Liver (tissue), 8 donors: ENCODE measurements at regions not wholly inside any gene's neighbourhood (a gene's known extent, or its start where the extent isn't known, plus 50 kb on each side); places are given as distances from the start of the nearest gene placed in this dataset.

Experiments
- DNase-seq: peaks from one replicate; pipeline ENCODE4 v3.0.0-alpha.2; 2017; ENCODE audit warnings: low spot score
- H3K27ac ChIP-seq, 2 donors: one replicate each; pipeline ENCODE4 v1.7.0; 2013; ENCODE audit warnings: inconsistent platforms in 2 of 2, low read length in 2 of 2, control low read depth in 1 of 2, low read depth in 1 of 2, mild to moderate bottlenecking in 1 of 2
- H3K27me3 ChIP-seq, 4 donors: one replicate each; pipeline versions ENCODE4 v1.6.1 to v1.7.0; 2013; ENCODE audit warnings: low read length in 3 of 4, inconsistent platforms in 1 of 4, mild to moderate bottlenecking in 1 of 4, moderate library complexity in 1 of 4; ENCODE audit not compliant: control insufficient read depth in 4 of 4, insufficient read depth in 4 of 4
- H3K36me3 ChIP-seq, 4 donors: one replicate each; pipeline versions ENCODE4 v1.6.1 to v1.7.0; 2013; ENCODE audit warnings: low read length in 3 of 4, mild to moderate bottlenecking in 3 of 4, low read depth in 1 of 4, moderate library complexity in 1 of 4; ENCODE audit not compliant: control insufficient read depth in 4 of 4, insufficient read depth in 3 of 4
- H3K4me1 ChIP-seq, 4 donors: one replicate each; pipeline versions ENCODE4 v1.6.1 to v1.7.0; 2013; ENCODE audit warnings: low read length in 3 of 4, mild to moderate bottlenecking in 3 of 4, moderate library complexity in 1 of 4; ENCODE audit not compliant: control insufficient read depth in 4 of 4, insufficient read depth in 4 of 4
- H3K4me3 ChIP-seq, 3 donors: one replicate each; pipeline versions ENCODE4 v1.6.1 to v1.7.0; 2013; ENCODE audit warnings: low read length in 3 of 3, control low read depth in 1 of 3, low read depth in 1 of 3, mild to moderate bottlenecking in 1 of 3
- H3K9ac ChIP-seq, 2 donors: one replicate each; pipeline ENCODE4 v1.7.0; 2013; ENCODE audit warnings: low read length in 2 of 2, mild to moderate bottlenecking in 2 of 2, moderate library complexity in 2 of 2, control low read depth in 1 of 2, low read depth in 1 of 2
- H3K9me3 ChIP-seq, 4 donors: one replicate each; pipeline versions ENCODE4 v1.6.1 to v1.7.0; 2013; ENCODE audit warnings: low read length in 3 of 4; ENCODE audit not compliant: control insufficient read depth in 4 of 4
- EGR1 ChIP-seq, 2 donors: IDR thresholded peaks; 2 replicates each; pipeline ENCODE4 v1.6.1; 2016 to 2018; ENCODE audit warnings: antibody characterized with exemption in 2 of 2, low read depth in 2 of 2
- FOXA1 ChIP-seq: IDR thresholded peaks from 2 replicates; pipeline ENCODE4 v1.6.1; 2016; ENCODE audit warnings: antibody characterized with exemption
- FOXA2 ChIP-seq: IDR thresholded peaks from 2 replicates; pipeline ENCODE4 v1.6.1; 2016; ENCODE audit warnings: antibody characterized with exemption
- GABPA ChIP-seq, 2 donors: IDR thresholded peaks in 1 of 2; conservative IDR thresholded peaks in 1 of 2; 2 replicates each; pipeline ENCODE4 v1.6.1; 2016; ENCODE audit warnings: antibody characterized with exemption in 2 of 2, mild to moderate bottlenecking in 1 of 2, moderate library complexity in 1 of 2
- HNF4A ChIP-seq, 2 donors: conservative IDR thresholded peaks; 2 replicates each; pipeline ENCODE4 v1.6.1; 2016; ENCODE audit warnings: antibody characterized with exemption in 2 of 2, mild to moderate bottlenecking in 2 of 2
- HNF4G ChIP-seq: IDR thresholded peaks from 2 replicates; pipeline ENCODE4 v1.6.1; 2016; ENCODE audit warnings: antibody characterized with exemption
- JUND ChIP-seq, 2 donors: IDR thresholded peaks; 2 replicates each; pipeline ENCODE4 v1.6.1; 2016; ENCODE audit warnings: antibody characterized with exemption in 2 of 2
- MAX ChIP-seq: IDR thresholded peaks from 2 replicates; pipeline ENCODE4 v1.6.1; 2016; ENCODE audit warnings: antibody characterized with exemption
- NR2F2 ChIP-seq: IDR thresholded peaks from 2 replicates; pipeline ENCODE4 v1.6.1; 2016; ENCODE audit warnings: antibody characterized with exemption
- RAD21 ChIP-seq, 2 donors: IDR thresholded peaks; 2 replicates each; pipeline ENCODE4 v1.6.1; 2016; ENCODE audit warnings: antibody characterized with exemption in 2 of 2, mild to moderate bottlenecking in 2 of 2
- REST ChIP-seq: IDR thresholded peaks from 2 replicates; pipeline ENCODE4 v1.6.1; 2016; ENCODE audit warnings: antibody characterized with exemption, mild to moderate bottlenecking
- RXRA ChIP-seq, 2 donors: IDR thresholded peaks; 2 replicates each; pipeline ENCODE4 v1.6.1; 2017 to 2018; ENCODE audit warnings: antibody characterized with exemption in 2 of 2, mild to moderate bottlenecking in 1 of 2
- SP1 ChIP-seq: IDR thresholded peaks from 2 replicates; pipeline ENCODE4 v1.6.1; 2018; ENCODE audit warnings: antibody characterized with exemption, mild to moderate bottlenecking
- TAF1 ChIP-seq: conservative IDR thresholded peaks from 2 replicates; pipeline ENCODE4 v1.6.1; 2016; ENCODE audit warnings: antibody characterized with exemption, mild to moderate bottlenecking
- YY1 ChIP-seq: IDR thresholded peaks from 2 replicates; pipeline ENCODE4 v1.6.1; 2016; ENCODE audit warnings: antibody characterized with exemption, mild to moderate bottlenecking
- ZBTB33 ChIP-seq: IDR thresholded peaks from 2 replicates; pipeline ENCODE4 v1.6.1; 2016; ENCODE audit warnings: antibody characterized with exemption
- WGBS: extraction: QIAGEN DNeasy Blood & Tissue Kit; methylation state at CpG from one replicate; pipeline ENCODE4 v1.1.7; 2013; 5-methylcytosine and 5-hydroxymethylcytosine counted together
- TF ChIP-seq, protein P1 (sequence below): IDR thresholded peaks from 2 replicates; pipeline ENCODE4 v1.6.1; 2016; ENCODE audit warnings: antibody characterized with exemption
- TF ChIP-seq, protein P2 (sequence below): fragments of 150-350 bp; IDR thresholded peaks from 2 replicates; pipeline ENCODE4 v1.5.1; 2017; ENCODE audit warnings: improper control_type of control experiment, low read depth, low read length; ENCODE audit not compliant: missing input control
- donor health status: healthy.
- donor health status: healthy.
- donor health status: healthy.
- donor health status: healthy.
- donor health status: healthy.

- H3K9ac ChIP-seq: no peak overlapping the region
- H3K4me3 ChIP-seq: no peak overlapping the region
- H3K9me3 ChIP-seq: no peaks in the 10 kb centered on the region
- no peak for DNase-seq
- no peaks in the 10 kb centered on the region for H3K36me3 ChIP-seq
- H3K4me1 ChIP-seq: no peaks in the 10 kb centered on the region
- no peak overlapping the region for H3K27ac ChIP-seq
- 86% methylated on average over 3 of the region's 3 CpGs for WGBS
- no peaks in the 10 kb centered on the region for H3K27me3 ChIP-seq
- TF ChIP-seq RAD21 (IDR thresholded peaks at IDR 0.05) (no peak), HNF4G (no peak), SP1 (no peak), YY1 (no peak), GABPA (IDR thresholded peaks at IDR 0.05 in 1 of 2, conservative IDR thresholded peaks at IDR 0.05 in 1 of 2) (no peak), REST (no peak), NR2F2 (no peak), FOXA1 (no peak), JUND (IDR thresholded peaks at IDR 0.05) (no peak), HNF4A (conservative IDR thresholded peaks at IDR 0.05) (no peak), FOXA2 (no peak), RXRA (IDR thresholded peaks at IDR 0.05) (no peak), EGR1 (IDR thresholded peaks at IDR 0.05; ENCODE audit: low read depth in 2 of 2) (no peak), MAX (no peak), ZBTB33 (no peak), TAF1 (no peak)
- TF ChIP-seq, protein P1, sequence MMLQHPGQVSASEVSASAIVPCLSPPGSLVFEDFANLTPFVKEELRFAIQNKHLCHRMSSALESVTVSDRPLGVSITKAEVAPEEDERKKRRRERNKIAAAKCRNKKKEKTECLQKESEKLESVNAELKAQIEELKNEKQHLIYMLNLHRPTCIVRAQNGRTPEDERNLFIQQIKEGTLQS: no peak
- TF ChIP-seq, protein P2, sequence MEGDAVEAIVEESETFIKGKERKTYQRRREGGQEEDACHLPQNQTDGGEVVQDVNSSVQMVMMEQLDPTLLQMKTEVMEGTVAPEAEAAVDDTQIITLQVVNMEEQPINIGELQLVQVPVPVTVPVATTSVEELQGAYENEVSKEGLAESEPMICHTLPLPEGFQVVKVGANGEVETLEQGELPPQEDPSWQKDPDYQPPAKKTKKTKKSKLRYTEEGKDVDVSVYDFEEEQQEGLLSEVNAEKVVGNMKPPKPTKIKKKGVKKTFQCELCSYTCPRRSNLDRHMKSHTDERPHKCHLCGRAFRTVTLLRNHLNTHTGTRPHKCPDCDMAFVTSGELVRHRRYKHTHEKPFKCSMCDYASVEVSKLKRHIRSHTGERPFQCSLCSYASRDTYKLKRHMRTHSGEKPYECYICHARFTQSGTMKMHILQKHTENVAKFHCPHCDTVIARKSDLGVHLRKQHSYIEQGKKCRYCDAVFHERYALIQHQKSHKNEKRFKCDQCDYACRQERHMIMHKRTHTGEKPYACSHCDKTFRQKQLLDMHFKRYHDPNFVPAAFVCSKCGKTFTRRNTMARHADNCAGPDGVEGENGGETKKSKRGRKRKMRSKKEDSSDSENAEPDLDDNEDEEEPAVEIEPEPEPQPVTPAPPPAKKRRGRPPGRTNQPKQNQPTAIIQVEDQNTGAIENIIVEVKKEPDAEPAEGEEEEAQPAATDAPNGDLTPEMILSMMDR: no peak
Observed at GRCh38 chr5:121027636-121028035, 563.5 kb downstream of the PRR16 start.
